SK-N-MC (cell line): ENCODE measurements at regions not wholly inside any gene's neighbourhood (a gene's known extent, or its start where the extent isn't known, plus 50 kb on each side); places are given as distances from the start of the nearest gene placed in this dataset.

ENCODE experiments used
- EZH2 ChIP-seq: fragments of 200-600 bp; sonication (generic); IDR thresholded peaks from one replicate; pipeline ENCODE4 v1.6.1; 2017; ENCODE audit warnings: antibody characterized with exemption
- FOXP2 ChIP-seq: optimal IDR thresholded peaks from 2 replicates; pipeline ENCODE3; 2011; ENCODE audit warnings: mild to moderate bottlenecking, moderate library complexity; ENCODE audit not compliant: insufficient read depth; ENCODE audit errors: extremely low read length, control extremely low read depth
- POLR2AphosphoS5 ChIP-seq: IDR thresholded peaks from 2 replicates; pipeline ENCODE4 v1.6.1; 2012; ENCODE audit warnings: mild to moderate bottlenecking, low read depth, low read length, borderline replicate concordance

GRCh38 chr3:66115858-66116654 lies 77.3 kb upstream of the MAGI1 start:
- TF ChIP-seq EZH2 (no peak), POLR2AphosphoS5 (no peak), FOXP2 (no peak)
